NT2/D1 (cell line): ENCODE measurements at regions not wholly inside any gene's neighbourhood (a gene's known extent, or its start where the extent isn't known, plus 50 kb on each side); places are given as distances from the start of the nearest gene placed in this dataset.

Experiments
- SUZ12 ChIP-seq: IDR thresholded peaks from 2 replicates; pipeline ENCODE4 v1.6.1; 2011; ENCODE audit not compliant: insufficient read length, insufficient read depth; ENCODE audit errors: extremely low read depth
- YY1 ChIP-seq: IDR thresholded peaks from 2 replicates; pipeline ENCODE4 v1.6.1; 2011; ENCODE audit not compliant: insufficient read length, insufficient read depth
- ZNF274 ChIP-seq: IDR thresholded peaks from 2 replicates; pipeline ENCODE4 v1.6.1; 2011; ENCODE audit warnings: mild to moderate bottlenecking, low read depth, low read length

- TF ChIP-seq ZNF274 (no peak), YY1 (no peak), SUZ12 (no peak)
These were observed 384.2 kb downstream of the SLITRK1 start for GRCh38 chr13:83498045-83498444.
